HG02840 (cell line): ENCODE measurements at regions not wholly inside any gene's neighbourhood (a gene's known extent, or its start where the extent isn't known, plus 50 kb on each side); places are given as distances from the start of the nearest gene placed in this dataset.
"Not testable (repeated sequence)": the region's sequence is repeated elsewhere in the genome, so short reads cannot be mapped to it uniquely, and the experiment has no call there.

Experiments used
- ATAC-seq: cut with Tn5 transposase; IDR thresholded peaks from one replicate; pipeline ENCODE4 v1.9.1; 2021; ENCODE audit warnings: mild to moderate bottlenecking, moderate library complexity, moderate number of reproducible peaks; ENCODE audit not compliant: unreplicated experiment, low FRiP score

- peak; percentile 76 for ATAC-seq
These were observed 208.4 kb downstream of the TPST1 start for GRCh38 chr7:66413379-66414114.

GRCh38 chr7:66415659-66416265 lies 210.6 kb downstream of the TPST1 start:
- no peak for ATAC-seq

GRCh38 chr7:66418537-66418936 lies 210.1 kb upstream of the KCTD7 start:
- ATAC-seq: no peak

GRCh38 chr7:66419210-66419609 lies 209.5 kb upstream of the KCTD7 start:
- ATAC-seq: no peak

- no peak for ATAC-seq
These were observed 206.7 kb upstream of the KCTD7 start for GRCh38 chr7:66421830-66422475.

DNA sequence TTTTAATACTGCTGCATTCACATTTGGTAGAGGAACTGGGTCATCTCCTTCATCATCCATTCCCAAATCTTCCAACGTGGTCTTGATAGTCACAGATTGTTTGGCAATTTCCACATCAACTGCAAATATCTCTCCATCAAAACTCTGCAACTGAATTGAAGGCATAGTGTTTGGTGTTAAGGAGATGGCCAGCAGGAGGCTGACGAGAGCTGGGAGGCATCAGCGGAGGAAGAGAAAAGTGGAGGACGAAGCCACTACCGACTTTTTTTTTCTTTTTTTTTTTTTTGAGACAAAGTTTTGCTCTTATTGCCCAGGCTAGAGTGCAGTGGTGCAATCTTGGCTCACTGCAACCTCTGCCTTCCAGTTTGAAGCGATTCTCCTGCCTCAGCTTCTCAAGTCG lies 205.0 kb upstream of the KCTD7 start:
- ATAC-seq: no peak

DNA sequence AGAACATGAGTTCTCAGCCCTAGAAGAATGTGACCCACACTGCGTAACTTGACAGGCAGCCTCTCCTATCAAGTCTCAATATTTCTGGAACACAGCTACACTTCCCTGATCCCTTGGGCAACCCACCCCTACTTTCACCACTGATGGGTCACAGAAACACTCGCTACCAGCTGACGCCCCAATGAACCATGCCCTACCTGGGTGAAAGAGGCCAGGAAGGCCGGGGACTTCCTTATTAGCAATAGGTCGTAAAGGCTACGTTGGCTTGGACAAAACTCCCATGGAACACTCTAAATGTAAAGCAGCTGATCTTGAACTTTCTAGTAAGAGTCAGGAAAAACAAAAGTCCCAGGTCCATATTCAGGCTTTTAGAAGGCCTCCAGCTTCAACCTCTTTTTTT lies 202.3 kb upstream of the KCTD7 start:
- ATAC-seq: no peak

DNA sequence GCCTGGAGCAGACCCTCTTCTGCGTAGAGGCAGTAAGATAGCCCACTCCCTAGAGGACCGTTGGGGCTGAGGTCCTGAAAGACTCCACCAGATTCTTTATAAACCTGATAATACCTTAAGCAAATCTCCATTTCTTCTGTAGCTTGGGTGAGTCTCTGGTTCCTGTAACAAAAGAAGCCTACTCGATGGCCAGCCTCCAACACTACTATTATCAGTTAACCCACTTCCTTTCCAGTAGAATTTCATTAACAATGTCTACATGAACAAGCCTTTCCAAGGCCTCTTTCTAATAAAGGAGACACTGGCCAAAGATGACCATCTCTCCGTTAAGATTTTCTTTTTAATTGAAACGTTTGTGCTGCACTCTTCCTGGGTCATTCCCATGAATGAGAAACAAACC lies 201.7 kb upstream of the KCTD7 start:
- ATAC-seq: no peak

DNA sequence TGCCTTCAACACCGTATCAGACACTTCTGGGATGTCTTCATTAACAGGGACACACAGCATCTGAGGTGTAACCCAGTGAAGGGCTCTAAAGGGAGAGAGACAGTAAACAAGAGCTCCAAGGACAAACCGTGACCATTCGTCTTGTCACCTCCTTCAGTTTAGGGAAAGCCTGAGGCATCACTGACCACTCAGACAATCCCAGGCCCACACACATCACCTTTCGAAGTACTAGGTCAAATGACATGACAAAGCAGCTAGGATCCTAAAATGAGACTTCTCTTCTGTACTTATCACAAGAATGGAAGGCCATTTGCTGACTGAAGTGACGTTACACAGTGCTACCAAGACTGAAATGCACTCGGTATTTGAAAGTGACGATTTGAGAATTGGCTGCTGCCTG lies 200.7 kb upstream of the KCTD7 start:
- no peak for ATAC-seq

DNA sequence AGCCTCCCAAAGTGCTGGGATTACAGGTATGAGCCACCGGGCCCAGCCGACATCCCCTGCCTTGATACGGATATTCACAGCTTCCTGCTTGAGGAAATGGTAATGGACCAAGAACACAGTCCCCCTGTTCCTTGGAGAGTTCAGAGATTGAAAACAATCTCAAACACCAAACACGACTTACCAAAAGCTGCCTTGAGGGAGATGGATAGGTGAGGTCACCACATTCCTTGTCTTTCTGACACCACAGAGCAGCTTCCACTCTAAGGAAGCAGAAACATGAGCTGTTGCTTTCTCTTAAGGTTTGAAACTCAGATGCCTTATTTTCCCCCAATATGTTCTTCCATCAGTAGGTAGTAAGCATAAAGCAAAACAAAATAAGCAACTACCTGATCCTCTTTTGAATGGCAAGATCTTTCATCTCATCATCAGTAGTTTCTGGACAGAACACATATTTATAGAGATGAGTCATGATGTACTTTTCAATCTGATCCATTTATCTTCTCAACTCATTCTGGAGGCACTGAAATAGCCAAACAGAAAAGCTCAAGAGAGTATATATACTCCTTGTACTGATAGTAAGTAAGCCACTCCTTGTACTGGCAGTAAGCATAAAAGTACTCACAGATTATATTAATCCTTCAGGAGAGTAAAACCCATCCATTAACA lies 199.1 kb upstream of the KCTD7 start:
- no peak for ATAC-seq

DNA sequence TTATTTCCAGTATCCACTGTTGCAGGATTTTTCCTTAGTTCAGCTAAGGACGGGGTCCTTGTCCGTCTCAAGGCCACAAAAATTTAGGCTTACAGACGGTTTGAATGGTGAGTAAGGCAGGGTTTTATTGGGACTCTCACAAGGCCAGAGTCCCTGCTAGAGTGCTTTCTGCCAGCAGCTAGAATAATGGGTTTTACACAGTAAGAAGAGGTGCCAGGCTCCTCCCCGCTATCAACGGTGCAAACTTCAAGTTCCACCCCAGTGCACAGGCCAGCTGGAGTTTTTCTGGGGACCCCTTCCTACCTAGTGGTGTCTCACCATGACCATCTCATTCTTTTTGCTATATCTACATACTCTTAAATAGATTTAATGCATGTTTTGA lies 198.5 kb upstream of the KCTD7 start:
- no peak for ATAC-seq

DNA sequence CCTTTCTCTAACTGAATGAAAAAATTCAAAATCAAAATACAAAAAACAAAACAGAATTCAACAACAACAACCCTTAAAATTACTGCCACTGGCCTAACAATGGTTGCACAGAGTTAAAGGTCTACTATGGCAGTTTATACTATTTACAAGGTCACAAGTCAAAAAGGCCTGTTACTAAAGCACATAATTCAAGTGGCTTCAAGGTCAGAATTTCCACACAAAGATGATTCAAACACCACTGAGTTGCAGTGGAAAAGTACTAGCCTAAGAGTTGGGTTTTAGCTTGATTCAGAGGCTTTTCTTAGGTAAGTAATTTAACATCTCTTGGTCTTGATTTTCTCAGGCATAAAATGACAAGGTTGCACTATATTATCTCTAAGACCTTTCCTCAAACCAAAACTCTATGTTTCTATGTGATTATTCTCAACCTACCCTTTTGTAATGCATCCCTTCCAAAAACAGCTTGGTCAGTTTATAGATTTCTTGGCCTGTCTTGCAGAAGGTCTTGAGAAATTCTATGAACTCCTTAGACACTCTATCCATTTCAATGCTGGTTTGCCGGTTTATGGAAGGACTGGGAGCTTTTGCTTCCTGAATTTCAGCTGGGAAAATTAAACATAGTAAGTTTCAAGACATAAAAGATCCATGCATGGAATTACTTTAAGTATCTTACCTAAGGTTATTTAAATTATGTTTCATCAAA lies 189.8 kb upstream of the KCTD7 start:
- ATAC-seq: not testable (repeated sequence)

DNA sequence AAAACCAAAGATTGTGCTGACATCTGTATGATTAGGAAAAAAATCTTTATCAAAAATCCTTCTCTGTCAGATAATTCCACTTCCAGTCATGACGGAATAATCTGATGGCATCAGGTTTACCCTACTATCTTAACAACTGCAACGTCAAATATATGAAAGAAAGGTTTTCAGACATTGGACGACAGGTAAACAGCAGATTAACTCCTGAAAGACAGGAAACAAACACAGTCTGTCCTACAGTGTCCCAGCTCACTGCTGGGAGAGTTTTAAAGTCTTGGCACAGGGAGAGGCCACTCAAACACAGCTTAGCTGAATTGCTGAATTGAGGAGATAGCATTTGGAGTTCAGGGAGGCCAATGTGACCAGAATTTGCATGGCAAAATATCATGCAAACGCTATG lies 186.3 kb upstream of the KCTD7 start:
- no peak for ATAC-seq

DNA sequence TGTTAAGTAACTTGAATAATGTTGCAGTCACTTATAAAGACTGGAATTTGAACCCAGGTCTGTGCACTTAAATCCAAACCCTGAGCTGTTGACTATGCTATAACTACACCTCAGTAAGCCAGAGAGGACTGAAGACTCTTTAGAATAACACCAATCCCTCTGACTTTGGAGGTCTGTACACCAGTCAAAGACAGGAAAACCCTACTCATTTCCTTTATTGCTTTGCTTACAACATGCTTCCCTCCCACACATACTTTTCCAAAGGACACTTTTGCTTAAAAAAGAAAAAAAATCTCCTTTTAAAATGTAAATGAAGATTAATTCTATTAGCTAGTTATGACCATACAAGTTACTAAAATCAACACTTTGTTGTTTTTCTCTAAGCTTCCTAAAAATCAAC lies 184.7 kb upstream of the KCTD7 start:
- ATAC-seq: no peak

- not testable (repeated sequence) for ATAC-seq
These were observed 181.7 kb upstream of the KCTD7 start for GRCh38 chr7:66447007-66447406.

GRCh38 chr7:66450814-66451213 lies 177.9 kb upstream of the KCTD7 start:
- not testable (repeated sequence) for ATAC-seq

DNA sequence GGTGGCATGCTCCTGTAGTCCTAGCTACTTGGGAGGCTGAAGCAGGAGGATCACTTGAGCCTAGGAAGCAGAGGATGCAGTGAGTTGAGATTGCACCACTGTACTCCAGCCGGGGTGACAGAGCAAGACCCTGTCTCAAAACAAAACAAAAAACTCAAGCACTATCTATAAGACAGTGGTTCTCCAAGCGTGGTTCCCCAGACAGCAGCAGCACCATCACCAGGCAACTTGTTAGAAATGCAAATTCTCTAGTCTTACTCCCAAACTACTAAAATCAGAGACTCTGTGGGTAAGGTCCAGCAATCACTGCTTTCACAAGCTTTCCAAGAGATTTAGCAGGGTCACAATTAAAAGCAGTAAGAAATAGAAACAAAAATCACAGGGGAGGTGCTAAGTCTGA lies 177.0 kb upstream of the KCTD7 start:
- ATAC-seq: not testable (repeated sequence)

DNA sequence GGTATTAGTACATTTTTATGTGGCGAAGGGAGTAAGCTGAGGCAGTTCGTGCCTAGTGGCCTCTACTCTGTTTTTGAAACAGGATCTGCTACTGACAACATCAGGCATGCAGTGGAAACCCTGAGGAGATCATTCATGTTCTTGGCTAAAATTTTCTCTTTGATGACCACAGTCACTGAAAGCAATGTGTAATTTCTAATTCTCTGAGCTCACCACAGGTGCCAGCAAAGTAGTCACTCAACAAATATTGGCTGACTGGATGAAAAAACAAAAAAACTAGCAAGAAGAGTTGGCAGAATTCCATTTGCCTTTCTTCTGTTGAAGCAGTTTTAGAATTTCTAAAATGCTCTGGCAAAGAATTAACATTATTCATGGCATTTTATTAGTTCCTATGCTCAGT lies 176.5 kb upstream of the KCTD7 start:
- no peak for ATAC-seq

GRCh38 chr7:66453340-66453739 lies 175.3 kb upstream of the KCTD7 start:
- no peak for ATAC-seq

DNA sequence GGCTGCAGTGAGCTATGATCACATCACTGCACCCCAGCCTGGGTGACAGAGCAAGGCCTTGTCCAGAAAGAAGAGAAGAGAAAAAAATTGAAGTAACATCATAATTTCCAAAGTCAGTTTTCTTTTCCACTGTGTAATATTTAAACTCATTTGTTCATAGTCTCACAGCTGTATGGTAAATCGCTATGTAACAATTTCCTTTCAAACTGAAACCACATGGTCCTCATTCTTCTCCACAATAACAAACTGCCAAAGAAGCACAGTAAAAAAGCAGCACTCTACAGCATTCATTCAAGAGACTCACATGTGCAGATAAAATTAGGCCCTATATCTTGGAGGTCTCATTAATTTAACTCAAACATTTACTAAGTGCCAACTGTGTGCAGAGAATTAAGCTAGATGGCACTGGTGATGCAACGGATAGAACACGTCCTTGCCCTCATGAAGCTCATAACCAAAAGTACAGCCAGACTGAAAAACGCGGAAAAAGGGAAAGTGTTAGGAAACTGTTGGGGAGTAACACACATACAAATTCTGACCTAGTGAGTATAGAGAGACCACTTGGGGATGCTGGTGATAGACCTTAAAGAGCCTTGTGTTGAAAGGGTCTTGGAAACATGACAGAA lies 174.0 kb upstream of the KCTD7 start:
- ATAC-seq: no peak
